ENCODE measurements at regions not wholly inside any gene's neighbourhood (a gene's known extent, or its start where the extent isn't known, plus 50 kb on each side); places are given as distances from the start of the nearest gene placed in this dataset.
A peak's percentile ranks its signal among the peaks of the same experiment; 100 is the strongest.

GRCh38 chrX:22395372-22395771, 122.7 kb downstream of the CBLL2 start:
- no peaks in the 10 kb centered on the region for H3K36me3 ChIP-seq (replicated peaks)
- H3K4me3 ChIP-seq (ENCODE audit: low read depth, low read length): no peak overlapping the region
- in situ Hi-C loops (cut with HindIII; ENCODE audit: low pct_ligation_motif_present, low sequenced_read_pairs): no loop called here
- TF ChIP-seq CTCF (IDR thresholded peaks at IDR 0.05; ENCODE audit: low read depth, low read length, missing control alignments): no peak
- H3K27me3 ChIP-seq (replicated peaks): no peaks in the 10 kb centered on the region
- DNase-seq: peak; percentile 18
- peak overlapping the region; percentile 20 for H3K27ac ChIP-seq

GRCh38 chrX:22396408-22396807, 123.7 kb downstream of the CBLL2 start:
- no peak for TF ChIP-seq CTCF (IDR thresholded peaks at IDR 0.05; ENCODE audit: low read depth, low read length, missing control alignments)
- Histone ChIP-seq H3K36me3 (replicated peaks) (no peaks in the 10 kb centered on the region), H3K27me3 (replicated peaks) (no peaks in the 10 kb centered on the region), H3K4me3 (ENCODE audit: low read depth, low read length) (no peak overlapping the region), H3K27ac (no peak overlapping the region)
- DNase-seq: no peak
- in situ Hi-C loops (cut with HindIII; ENCODE audit: low pct_ligation_motif_present, low sequenced_read_pairs): no loop called here

- no peak for TF ChIP-seq CTCF (IDR thresholded peaks at IDR 0.05; ENCODE audit: low read depth, low read length, missing control alignments)
- no peak for DNase-seq
- H3K36me3 ChIP-seq (replicated peaks): no peaks in the 10 kb centered on the region
- in situ Hi-C loops (cut with HindIII; ENCODE audit: low pct_ligation_motif_present, low sequenced_read_pairs): no loop called here
- no peak overlapping the region for H3K4me3 ChIP-seq (ENCODE audit: low read depth, low read length)
- no peaks in the 10 kb centered on the region for H3K27me3 ChIP-seq (replicated peaks)
- H3K27ac ChIP-seq: no peak overlapping the region
These were observed 124.9 kb downstream of the CBLL2 start for GRCh38 chrX:22397566-22397965.

- in situ Hi-C loops (cut with HindIII; ENCODE audit: low pct_ligation_motif_present, low sequenced_read_pairs): no loop called here
These were observed 126.9 kb downstream of the CBLL2 start for GRCh38 chrX:22399437-22400192.

GRCh38 chrX:22404297-22404696, 131.6 kb downstream of the CBLL2 start:
- no peak overlapping the region for H3K4me3 ChIP-seq (ENCODE audit: low read depth, low read length)
- no peak for TF ChIP-seq CTCF (IDR thresholded peaks at IDR 0.05; ENCODE audit: low read depth, low read length, missing control alignments)
- H3K27ac ChIP-seq: no peak overlapping the region
- no peaks in the 10 kb centered on the region for H3K27me3 ChIP-seq (replicated peaks)
- in situ Hi-C loops (cut with HindIII; ENCODE audit: low pct_ligation_motif_present, low sequenced_read_pairs): no loop called here
- H3K36me3 ChIP-seq (replicated peaks): no peaks in the 10 kb centered on the region
- DNase-seq: no peak

More at GRCh38 chrX:22399437-22400192, 126.9 kb downstream of the CBLL2 start:
- H3K27ac ChIP-seq: peak overlapping the region; percentile 62
- no peaks in the 10 kb centered on the region for H3K36me3 ChIP-seq (replicated peaks)
- no peak for TF ChIP-seq CTCF (IDR thresholded peaks at IDR 0.05; ENCODE audit: low read depth, low read length, missing control alignments)
- DNase-seq: peak; percentile 82
- H3K27me3 ChIP-seq (replicated peaks): no peaks in the 10 kb centered on the region
- H3K4me3 ChIP-seq (ENCODE audit: low read depth, low read length): no peak overlapping the region

All from brain microvascular endothelial cell (primary cell).